HG03442 (cell line): ENCODE measurements at regions not wholly inside any gene's neighbourhood (a gene's known extent, or its start where the extent isn't known, plus 50 kb on each side); places are given as distances from the start of the nearest gene placed in this dataset.
A peak's percentile ranks its signal among the peaks of the same experiment; 100 is the strongest.

Experiments used
- ATAC-seq: cut with Tn5 transposase; IDR thresholded peaks from one replicate; pipeline ENCODE4 v1.9.1; 2021; ENCODE audit warnings: mild to moderate bottlenecking, moderate library complexity; ENCODE audit not compliant: unreplicated experiment

GRCh38 chr5:57824047-57824446, 341.4 kb upstream of the ACTBL2 start:
- ATAC-seq, result no peak

GRCh38 chr5:57822651-57823050, 340.0 kb upstream of the ACTBL2 start:
- ATAC-seq, result no peak

- no peak for ATAC-seq
These were observed 335.8 kb upstream of the ACTBL2 start for GRCh38 chr5:57818397-57818796.

GRCh38 chr5:57817924-57818323, 335.3 kb upstream of the ACTBL2 start:
- ATAC-seq, result no peak

- no peak for ATAC-seq
These were observed 334.4 kb upstream of the ACTBL2 start for GRCh38 chr5:57817001-57817453.

- ATAC-seq, result no peak
These were observed 333.5 kb upstream of the ACTBL2 start for GRCh38 chr5:57816108-57816507.

GRCh38 chr5:57805732-57806131, 323.1 kb upstream of the ACTBL2 start:
- no peak for ATAC-seq

- ATAC-seq, result no peak
These were observed 322.6 kb upstream of the ACTBL2 start for GRCh38 chr5:57805170-57805569.

- no peak for ATAC-seq
These were observed 321.9 kb upstream of the ACTBL2 start for GRCh38 chr5:57804505-57804904.

- no peak for ATAC-seq
These were observed 321.4 kb upstream of the ACTBL2 start for GRCh38 chr5:57804007-57804444.

GRCh38 chr5:57802131-57802530, 319.5 kb upstream of the ACTBL2 start:
- no peak for ATAC-seq

GRCh38 chr5:57795203-57795602, 312.6 kb upstream of the ACTBL2 start:
- no peak for ATAC-seq

GRCh38 chr5:57791875-57792274, 309.3 kb upstream of the ACTBL2 start:
- ATAC-seq, result no peak

- no peak for ATAC-seq
These were observed 303.3 kb upstream of the ACTBL2 start for GRCh38 chr5:57785946-57786345.

GRCh38 chr5:57784121-57784520, 301.5 kb upstream of the ACTBL2 start:
- no peak for ATAC-seq

- no peak for ATAC-seq
These were observed 301.1 kb upstream of the ACTBL2 start for GRCh38 chr5:57783693-57784092.

GRCh38 chr5:57780961-57781325, 298.3 kb upstream of the ACTBL2 start:
- no peak for ATAC-seq

GRCh38 chr5:57780306-57780960, 297.8 kb upstream of the ACTBL2 start:
- no peak for ATAC-seq

GRCh38 chr5:57779383-57780223, 297.0 kb upstream of the ACTBL2 start:
- ATAC-seq, result peak; percentile 69

- no peak for ATAC-seq
These were observed 296.0 kb upstream of the ACTBL2 start for GRCh38 chr5:57778501-57779091.

- ATAC-seq, result no peak
These were observed 294.6 kb upstream of the ACTBL2 start for GRCh38 chr5:57777174-57777581.

GRCh38 chr5:57776035-57776434, 293.4 kb upstream of the ACTBL2 start:
- ATAC-seq, result no peak
